A549 (cell line): ENCODE measurements at regions not wholly inside any gene's neighbourhood (a gene's known extent, or its start where the extent isn't known, plus 50 kb on each side); places are given as distances from the start of the nearest gene placed in this dataset.
"Not testable (repeated sequence)": the region's sequence is repeated elsewhere in the genome, so short reads cannot be mapped to it uniquely, and the experiment has no call there.

ENCODE experiments used
- BHLHE40 ChIP-seq: IDR thresholded peaks from 2 replicates; pipeline ENCODE4 v1.6.1; 2012; ENCODE audit warnings: low read depth, low read length, inconsistent platforms
- CTCF ChIP-seq: fragments of >200 bp; sonication (Bioruptor Twin); formaldehyde crosslinking; IDR thresholded peaks from 3 replicates; pipeline ENCODE4 v1.5.1; 2016
- EP300 ChIP-seq, 2 experiments: fragments of >200 bp; sonication (Bioruptor Twin); formaldehyde crosslinking; IDR thresholded peaks; 2 replicates in 1 of 2; 3 replicates in 1 of 2; pipeline ENCODE4 v1.6.1; 2016 to 2017
- ESRRA ChIP-seq: fragments of 150-350 bp; IDR thresholded peaks from 2 replicates; pipeline ENCODE4 v1.6.1; 2014; ENCODE audit warnings: mild to moderate bottlenecking, low read length, borderline replicate concordance
- POLR2A ChIP-seq: IDR thresholded peaks from 2 replicates; pipeline ENCODE4 v1.6.1; 2012; ENCODE audit warnings: mild to moderate bottlenecking, low read length
- POLR2AphosphoS2 ChIP-seq: conservative IDR thresholded peaks from 2 replicates; pipeline ENCODE4 v1.6.1; 2012; ENCODE audit warnings: low read length, improper control_type of control experiment, inconsistent platforms
- RAD21 ChIP-seq, 2 experiments: fragments of >200 bp in 1 of 2; sonication (Bioruptor Twin) in 1 of 2; formaldehyde crosslinking in 1 of 2; IDR thresholded peaks in 1 of 2; conservative IDR thresholded peaks in 1 of 2; 2 replicates in 1 of 2; 3 replicates in 1 of 2; pipeline ENCODE4 v1.6.1; 2012 to 2018; ENCODE audit warnings: inconsistent platforms in 1 of 2
- SREBF2 ChIP-seq: fragments of 450-650 bp; IDR thresholded peaks from 2 replicates; pipeline ENCODE4 v1.6.1; 2014; ENCODE audit warnings: mild to moderate bottlenecking, moderate library complexity
- ZC3H11A ChIP-seq: fragments of 450-650 bp; IDR thresholded peaks from 2 replicates; pipeline ENCODE4 v1.6.1; 2014; ENCODE audit warnings: antibody characterized with exemption, mild to moderate bottlenecking

- TF ChIP-seq CTCF; EP300 (IDR thresholded peaks at IDR 0.05); BHLHE40; SREBF2; RAD21 (conservative IDR thresholded peaks at IDR 0.05 in 1 of 2, IDR thresholded peaks at IDR 0.05 in 1 of 2); POLR2A; POLR2AphosphoS2; ZC3H11A; ESRRA: not testable (repeated sequence)
Measured at GRCh38 chr11:101694869-101695268, 111.1 kb upstream of the TRPC6 start.
